B cell (primary cell): ENCODE measurements at regions not wholly inside any gene's neighbourhood (a gene's known extent, or its start where the extent isn't known, plus 50 kb on each side); places are given as distances from the start of the nearest gene placed in this dataset.

Source experiments
- EZH2 ChIP-seq: IDR thresholded peaks from 2 replicates; pipeline ENCODE4 v1.6.1; 2012; ENCODE audit warnings: borderline replicate concordance, low read depth, mild to moderate bottlenecking, moderate library complexity, low read length; ENCODE audit not compliant: insufficient read depth, poor library complexity, severe bottlenecking
- TF ChIP-seq, protein P1 (sequence below): fragments of 200-600 bp; IDR thresholded peaks from one replicate; pipeline ENCODE4 v1.8.0; 2022; ENCODE audit warnings: antibody characterized with exemption, mild to moderate bottlenecking

DNA sequence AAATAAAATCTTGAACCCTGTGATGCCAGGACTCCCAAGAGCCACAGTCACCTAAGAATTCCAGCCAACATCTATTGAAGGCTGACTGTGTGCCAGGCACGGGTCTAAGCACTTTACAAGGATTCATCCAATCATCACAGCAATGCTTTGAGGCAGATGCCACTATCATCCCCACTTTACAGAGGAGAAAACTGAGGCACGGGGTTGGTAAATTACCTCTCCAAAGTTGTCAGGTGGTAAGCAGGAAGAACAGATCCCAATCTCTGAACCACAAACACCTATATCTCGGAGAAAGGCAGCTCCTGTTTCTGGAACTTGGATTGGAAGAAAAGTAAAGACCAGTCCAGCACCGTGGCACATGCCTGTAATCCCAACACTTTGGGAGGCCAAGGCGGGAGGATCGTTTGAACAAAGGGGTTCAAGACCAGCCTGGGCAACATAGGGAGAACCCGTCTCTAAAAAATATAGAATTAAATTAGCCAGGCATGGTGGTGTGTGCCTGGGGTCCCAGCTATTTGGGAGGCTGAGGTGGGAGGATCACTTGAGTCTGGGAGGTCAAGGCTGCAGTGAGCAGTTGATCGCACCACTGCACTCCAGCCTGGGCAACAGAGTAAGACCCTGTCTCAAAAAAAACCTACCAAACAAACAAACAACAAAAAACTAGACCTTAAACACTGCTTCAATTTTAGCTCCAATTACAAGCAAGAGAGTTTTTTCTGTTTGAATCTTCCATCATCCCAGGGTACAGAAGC is 60.7 kb upstream of the SIAH1 start:
- TF ChIP-seq, protein P1, sequence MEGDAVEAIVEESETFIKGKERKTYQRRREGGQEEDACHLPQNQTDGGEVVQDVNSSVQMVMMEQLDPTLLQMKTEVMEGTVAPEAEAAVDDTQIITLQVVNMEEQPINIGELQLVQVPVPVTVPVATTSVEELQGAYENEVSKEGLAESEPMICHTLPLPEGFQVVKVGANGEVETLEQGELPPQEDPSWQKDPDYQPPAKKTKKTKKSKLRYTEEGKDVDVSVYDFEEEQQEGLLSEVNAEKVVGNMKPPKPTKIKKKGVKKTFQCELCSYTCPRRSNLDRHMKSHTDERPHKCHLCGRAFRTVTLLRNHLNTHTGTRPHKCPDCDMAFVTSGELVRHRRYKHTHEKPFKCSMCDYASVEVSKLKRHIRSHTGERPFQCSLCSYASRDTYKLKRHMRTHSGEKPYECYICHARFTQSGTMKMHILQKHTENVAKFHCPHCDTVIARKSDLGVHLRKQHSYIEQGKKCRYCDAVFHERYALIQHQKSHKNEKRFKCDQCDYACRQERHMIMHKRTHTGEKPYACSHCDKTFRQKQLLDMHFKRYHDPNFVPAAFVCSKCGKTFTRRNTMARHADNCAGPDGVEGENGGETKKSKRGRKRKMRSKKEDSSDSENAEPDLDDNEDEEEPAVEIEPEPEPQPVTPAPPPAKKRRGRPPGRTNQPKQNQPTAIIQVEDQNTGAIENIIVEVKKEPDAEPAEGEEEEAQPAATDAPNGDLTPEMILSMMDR, result no peak
- TF ChIP-seq EZH2, result no peak
